ENCODE measurements at regions not wholly inside any gene's neighbourhood (a gene's known extent, or its start where the extent isn't known, plus 50 kb on each side); places are given as distances from the start of the nearest gene placed in this dataset.

DNA sequence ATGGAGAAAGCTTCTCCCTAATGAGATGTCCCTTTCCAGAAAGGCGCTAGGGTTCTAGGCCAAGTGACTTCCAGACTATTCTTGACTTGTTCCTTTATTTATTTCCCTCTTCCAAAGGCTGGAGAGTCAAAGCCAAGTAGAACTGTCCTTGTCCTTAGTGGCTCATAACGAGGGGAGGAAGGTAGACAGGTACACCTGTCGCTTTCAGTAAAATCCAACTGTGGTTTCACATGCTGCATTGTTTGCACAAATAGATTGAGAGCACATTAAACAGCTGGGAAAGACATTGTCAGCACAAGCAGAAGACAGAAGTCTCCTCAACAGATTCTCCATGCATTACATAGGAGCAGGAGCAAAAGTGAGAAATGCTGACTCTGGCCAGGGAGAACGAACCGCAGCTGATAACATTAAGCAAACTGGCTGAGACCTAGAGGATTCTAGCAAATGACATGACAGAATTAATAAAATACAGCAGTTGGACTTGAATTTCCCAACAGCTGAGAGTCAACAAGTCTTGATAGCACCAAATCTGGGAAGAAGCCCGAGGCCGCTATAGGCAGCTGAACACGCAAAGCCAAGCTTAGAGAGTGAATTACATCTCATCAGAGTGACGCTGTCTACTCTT lies 227.7 kb downstream of the TLE3 start:
- TF ChIP-seq, protein P1, sequence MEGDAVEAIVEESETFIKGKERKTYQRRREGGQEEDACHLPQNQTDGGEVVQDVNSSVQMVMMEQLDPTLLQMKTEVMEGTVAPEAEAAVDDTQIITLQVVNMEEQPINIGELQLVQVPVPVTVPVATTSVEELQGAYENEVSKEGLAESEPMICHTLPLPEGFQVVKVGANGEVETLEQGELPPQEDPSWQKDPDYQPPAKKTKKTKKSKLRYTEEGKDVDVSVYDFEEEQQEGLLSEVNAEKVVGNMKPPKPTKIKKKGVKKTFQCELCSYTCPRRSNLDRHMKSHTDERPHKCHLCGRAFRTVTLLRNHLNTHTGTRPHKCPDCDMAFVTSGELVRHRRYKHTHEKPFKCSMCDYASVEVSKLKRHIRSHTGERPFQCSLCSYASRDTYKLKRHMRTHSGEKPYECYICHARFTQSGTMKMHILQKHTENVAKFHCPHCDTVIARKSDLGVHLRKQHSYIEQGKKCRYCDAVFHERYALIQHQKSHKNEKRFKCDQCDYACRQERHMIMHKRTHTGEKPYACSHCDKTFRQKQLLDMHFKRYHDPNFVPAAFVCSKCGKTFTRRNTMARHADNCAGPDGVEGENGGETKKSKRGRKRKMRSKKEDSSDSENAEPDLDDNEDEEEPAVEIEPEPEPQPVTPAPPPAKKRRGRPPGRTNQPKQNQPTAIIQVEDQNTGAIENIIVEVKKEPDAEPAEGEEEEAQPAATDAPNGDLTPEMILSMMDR (IDR thresholded peaks at IDR 0.05; ENCODE audit: low read depth, low read length, poor library complexity, severe bottlenecking) = no peak
- no peak for TF ChIP-seq EZH2phosphoT487 (IDR thresholded peaks at IDR 0.05; ENCODE audit: borderline replicate concordance, low read length)

Measured in DOHH2 (cell line).